ENCODE measurements at regions not wholly inside any gene's neighbourhood (a gene's known extent, or its start where the extent isn't known, plus 50 kb on each side); places are given as distances from the start of the nearest gene placed in this dataset.
"Not testable (repeated sequence)": the region's sequence is repeated elsewhere in the genome, so short reads cannot be mapped to it uniquely, and the experiment has no call there.

DNA sequence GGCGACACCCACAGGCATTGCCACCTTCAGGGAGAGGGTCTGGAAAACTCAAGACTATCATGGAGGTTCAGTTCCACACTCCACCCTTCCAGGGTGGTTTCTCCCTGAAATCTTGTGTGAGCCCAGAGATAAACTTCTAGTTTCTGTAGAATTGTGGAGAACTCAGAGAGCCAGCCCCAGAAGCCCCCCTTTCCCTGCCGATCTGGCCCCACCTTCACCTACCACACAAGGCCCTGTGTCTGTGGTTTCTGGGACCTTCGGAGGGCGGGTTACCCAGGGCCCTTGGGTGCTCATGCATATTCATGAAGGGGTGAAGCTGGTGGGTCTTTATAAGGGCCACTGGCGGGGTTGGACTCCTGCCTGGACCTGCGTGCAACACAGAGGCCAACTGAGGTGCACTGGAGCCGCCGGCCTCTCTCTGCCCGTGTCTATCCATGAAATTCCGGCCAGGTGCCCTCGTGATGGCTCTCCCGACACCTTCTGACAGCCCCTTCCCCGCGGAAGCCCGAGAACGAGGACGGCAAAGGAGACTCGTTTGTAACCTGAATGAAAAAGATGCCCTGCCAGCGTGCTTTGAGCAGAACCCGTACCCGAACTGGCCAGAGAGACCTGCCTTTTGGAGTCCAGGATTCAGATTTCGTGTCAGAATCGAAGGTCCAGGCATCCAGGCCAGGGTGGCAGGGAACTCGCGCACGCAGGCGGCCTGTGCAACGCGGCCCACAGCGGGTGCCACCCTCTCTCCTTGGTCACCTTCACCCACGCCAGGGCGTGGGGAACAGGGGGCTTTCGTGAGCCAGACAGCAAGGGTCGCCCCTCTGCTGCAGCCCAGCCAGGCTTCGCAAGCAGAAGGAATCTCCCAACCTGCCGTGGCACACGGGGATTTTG lies 1933.6 kb upstream of the DEFB115 start:
- TF ChIP-seq, protein P1, sequence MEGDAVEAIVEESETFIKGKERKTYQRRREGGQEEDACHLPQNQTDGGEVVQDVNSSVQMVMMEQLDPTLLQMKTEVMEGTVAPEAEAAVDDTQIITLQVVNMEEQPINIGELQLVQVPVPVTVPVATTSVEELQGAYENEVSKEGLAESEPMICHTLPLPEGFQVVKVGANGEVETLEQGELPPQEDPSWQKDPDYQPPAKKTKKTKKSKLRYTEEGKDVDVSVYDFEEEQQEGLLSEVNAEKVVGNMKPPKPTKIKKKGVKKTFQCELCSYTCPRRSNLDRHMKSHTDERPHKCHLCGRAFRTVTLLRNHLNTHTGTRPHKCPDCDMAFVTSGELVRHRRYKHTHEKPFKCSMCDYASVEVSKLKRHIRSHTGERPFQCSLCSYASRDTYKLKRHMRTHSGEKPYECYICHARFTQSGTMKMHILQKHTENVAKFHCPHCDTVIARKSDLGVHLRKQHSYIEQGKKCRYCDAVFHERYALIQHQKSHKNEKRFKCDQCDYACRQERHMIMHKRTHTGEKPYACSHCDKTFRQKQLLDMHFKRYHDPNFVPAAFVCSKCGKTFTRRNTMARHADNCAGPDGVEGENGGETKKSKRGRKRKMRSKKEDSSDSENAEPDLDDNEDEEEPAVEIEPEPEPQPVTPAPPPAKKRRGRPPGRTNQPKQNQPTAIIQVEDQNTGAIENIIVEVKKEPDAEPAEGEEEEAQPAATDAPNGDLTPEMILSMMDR (IDR thresholded peaks at IDR 0.05), result not testable (repeated sequence)
- TF ChIP-seq POLR2A (IDR thresholded peaks at IDR 0.05), result not testable (repeated sequence)
